B cell (primary cell): ENCODE measurements at regions not wholly inside any gene's neighbourhood (a gene's known extent, or its start where the extent isn't known, plus 50 kb on each side); places are given as distances from the start of the nearest gene placed in this dataset.

Experiments used
- ATAC-seq: fragments of 200-7000 bp; cut with Tn5 transposase; one replicate; pipeline ENCODE4 v1.10.0; 2021; ENCODE audit warnings: low read depth, mild to moderate bottlenecking, moderate number of reproducible peaks, moderate library complexity
- CTCF ChIA-PET: fragments of 350-600 bp; sonication (Branson Sonifier 250); formaldehyde crosslinking; loops from one replicate; lab custom pipeline; 2021; ENCODE audit warnings: antibody characterized with exemption, inconsistent platforms; lab: Charles Lee
- POLR2A ChIA-PET: fragments of 350-600 bp; sonication (Branson Sonifier 250); formaldehyde crosslinking; loops from one replicate; lab custom pipeline; 2021; ENCODE audit warnings: antibody characterized with exemption; lab: Charles Lee
- DNase-seq: peaks from one replicate; pipeline ENCODE4 v3.0.0; 2013
- H2AFZ ChIP-seq: 2 replicates; pipeline ENCODE4 v1.6.1; 2012; ENCODE audit warnings: mild to moderate bottlenecking, low read depth, low read length; ENCODE audit not compliant: insufficient read depth, poor library complexity, severe bottlenecking
- H3K27ac ChIP-seq, 2 donors: 1 replicate in 1 of 2; 2 replicates in 1 of 2; pipeline ENCODE4 v1.5.1; 2012 to 2013; ENCODE audit warnings: low read length in 2 of 2, mild to moderate bottlenecking in 2 of 2, moderate library complexity in 1 of 2
- H3K27me3 ChIP-seq, 4 experiments: fragments of 200-600 bp in 1 of 4; sonication (generic) in 1 of 4; replicated peaks in 1 of 4; 1 replicate in 2 of 4; 2 replicates in 2 of 4; pipeline versions ENCODE4 v1.6.1 to v1.7.0; 2013 to 2016; ENCODE audit warnings: low read length in 3 of 4, mild to moderate bottlenecking in 2 of 4, mixed read lengths in 1 of 4, moderate library complexity in 1 of 4; ENCODE audit not compliant: insufficient read depth in 4 of 4, control insufficient read depth in 3 of 4; ENCODE audit errors: control extremely low read depth in 1 of 4
- H3K36me3 ChIP-seq, 2 experiments: replicated peaks in 1 of 2; 1 replicate in 1 of 2; 2 replicates in 1 of 2; pipeline versions ENCODE4 v1.6.1 to v1.7.1; 2013; ENCODE audit warnings: low read length in 1 of 2; ENCODE audit not compliant: insufficient read depth in 2 of 2, control insufficient read depth in 1 of 2; ENCODE audit errors: control extremely low read depth in 1 of 2, extremely low read depth in 1 of 2
- H3K4me1 ChIP-seq, 2 donors: fragments of 200-600 bp in 1 of 2; sonication (generic) in 1 of 2; 1 replicate in 1 of 2; 2 replicates in 1 of 2; pipeline versions ENCODE4 v1.5.1 to v1.6.1; 2013 to 2017; ENCODE audit warnings: low read length in 2 of 2; ENCODE audit not compliant: control insufficient read depth in 2 of 2, insufficient read depth in 2 of 2
- H3K4me2 ChIP-seq: replicated peaks from 2 replicates; pipeline ENCODE3; 2012; ENCODE audit warnings: mild to moderate bottlenecking, low read depth, low read length; ENCODE audit not compliant: poor library complexity, severe bottlenecking
- H3K4me3 ChIP-seq, 5 experiments: fragments of 200-600 bp in 1 of 5; sonication (generic) in 1 of 5; 1 replicate in 3 of 5; 2 replicates in 2 of 5; pipeline versions ENCODE4 v1.5.1 to v1.7.0; 2011 to 2016; ENCODE audit warnings: low read length in 4 of 5, mild to moderate bottlenecking in 4 of 5, low read depth in 2 of 5, control low read depth in 1 of 5, moderate library complexity in 1 of 5; ENCODE audit not compliant: insufficient read depth in 1 of 5; ENCODE audit errors: control extremely low read depth in 1 of 5, extremely low read depth in 1 of 5
- H3K79me2 ChIP-seq: fragments of 200-600 bp; sonication (generic); one replicate; pipeline ENCODE4 v1.6.0; 2016; ENCODE audit warnings: low read length; ENCODE audit not compliant: control insufficient read depth, insufficient read depth
- H3K9ac ChIP-seq: fragments of 200-600 bp; sonication (generic); 2 replicates; pipeline ENCODE4 v1.6.1; 2017; ENCODE audit warnings: mild to moderate bottlenecking, low read length, moderate library complexity
- H3K9me3 ChIP-seq, 3 donors: one replicate each; pipeline versions ENCODE4 v1.6.1 to v1.7.1; 2013; ENCODE audit warnings: low read length in 2 of 3; ENCODE audit not compliant: control insufficient read depth in 2 of 3, insufficient read depth in 1 of 3; ENCODE audit errors: control extremely low read depth in 1 of 3
- H4K20me1 ChIP-seq: 2 replicates; pipeline ENCODE4 v1.6.0; 2012; ENCODE audit warnings: mild to moderate bottlenecking, low read length; ENCODE audit not compliant: insufficient read depth, control insufficient read depth, poor library complexity, severe bottlenecking
- H3K27ac Mint-ChIP-seq: one replicate; pipeline ENCODE4 v1.8.0; 2021; ENCODE audit warnings: mixed read lengths
- H3K27me3 Mint-ChIP-seq: one replicate; pipeline ENCODE4 v1.8.0; 2021; ENCODE audit warnings: mixed read lengths
- H3K4me1 Mint-ChIP-seq: one replicate; pipeline ENCODE4 v1.8.0; 2021; ENCODE audit warnings: mixed read lengths
- H3K4me3 Mint-ChIP-seq: one replicate; pipeline ENCODE4 v1.8.0; 2021; ENCODE audit warnings: mixed read lengths
- H3K9me3 Mint-ChIP-seq: one replicate; pipeline ENCODE4 v1.8.0; 2022; ENCODE audit warnings: mixed read lengths; ENCODE audit not compliant: insufficient read depth
- CTCF ChIP-seq: fragments of 200-600 bp; IDR thresholded peaks from one replicate; pipeline ENCODE4 v1.8.0; 2022; ENCODE audit warnings: antibody characterized with exemption, mild to moderate bottlenecking
- EZH2 ChIP-seq: IDR thresholded peaks from 2 replicates; pipeline ENCODE4 v1.6.1; 2012; ENCODE audit warnings: borderline replicate concordance, low read depth, mild to moderate bottlenecking, moderate library complexity, low read length; ENCODE audit not compliant: insufficient read depth, poor library complexity, severe bottlenecking
- WGBS: methylation state at CpG from one replicate; pipeline ENCODE4 v1.1.5; 2013; ENCODE audit warnings: missing lambda C conversion rate; ENCODE audit not compliant: insufficient coverage; 5-methylcytosine and 5-hydroxymethylcytosine counted together
- intact Hi-C: fragments of 100-400 bp; cut with micrococcal nuclease; formaldehyde crosslinking; loops from one replicate; pipeline ENCODE4 v1.10.0; 2022

- H3K27ac Mint-ChIP-seq = no peak overlapping the region
- POLR2A ChIA-PET = no interaction called here
- CTCF ChIA-PET = no interaction called here
- Histone ChIP-seq H3K27ac (no peak overlapping the region), H3K36me3 (no peaks in the 10 kb centered on the region), H3K79me2 (no peaks in the 10 kb centered on the region), H3K9me3 (peaks cover 0 to 13% (median 8%) of the 10 kb centered on the region in 3 donors), H3K27me3 (peaks cover 0 to 4% (median 0%) of the 10 kb centered on the region in 4 experiments), H3K9ac (no peak overlapping the region), H3K4me2 (no peak overlapping the region), H3K4me1 (no peaks in the 10 kb centered on the region), H2AFZ (no peak overlapping the region), H3K4me3 (no peak overlapping the region), H4K20me1 (no peaks in the 10 kb centered on the region)
- H3K27me3 Mint-ChIP-seq = peaks cover 39% of the 10 kb centered on the region
- H3K4me1 Mint-ChIP-seq = no peaks in the 10 kb centered on the region
- 90% methylated on average over 2 of the region's 2 CpGs for WGBS
- no peak overlapping the region for H3K4me3 Mint-ChIP-seq
- intact Hi-C loops = no loop called here
- no peak for DNase-seq
- TF ChIP-seq EZH2 = no peak
- no peak for TF ChIP-seq CTCF
- ATAC-seq = no peak
- H3K9me3 Mint-ChIP-seq = peaks cover 12% of the 10 kb centered on the region
These were observed 166.9 kb downstream of the IER5 start for GRCh38 chr1:181255270-181255929.

GRCh38 chr1:181257117-181257516 is 168.6 kb downstream of the IER5 start:
- 55% methylated on average over 5 of the region's 5 CpGs for WGBS
- Histone ChIP-seq H4K20me1 (no peaks in the 10 kb centered on the region), H3K27me3 (peaks cover 0 to 4% (median 0%) of the 10 kb centered on the region in 4 experiments), H3K4me1 (no peaks in the 10 kb centered on the region), H3K9me3 (peaks cover 0 to 13% (median 8%) of the 10 kb centered on the region in 3 donors), H3K9ac (no peak overlapping the region), H3K4me2 (no peak overlapping the region), H3K4me3 (no peak overlapping the region), H3K79me2 (no peaks in the 10 kb centered on the region), H3K36me3 (no peaks in the 10 kb centered on the region), H2AFZ (no peak overlapping the region), H3K27ac (no peak overlapping the region)
- Mint-ChIP-seq H3K9me3 (peaks cover 12% of the 10 kb centered on the region), H3K4me1 (no peaks in the 10 kb centered on the region), H3K27me3 (peaks cover 33% of the 10 kb centered on the region), H3K27ac (no peak overlapping the region), H3K4me3 (no peak overlapping the region)
- TF ChIP-seq CTCF (no peak), EZH2 (no peak)
- POLR2A ChIA-PET = no interaction called here
- ATAC-seq (no peak), DNase-seq (no peak)
- intact Hi-C loops = no loop called here
- CTCF ChIA-PET = no interaction called here
